ENCODE measurements at regions not wholly inside any gene's neighbourhood (a gene's known extent, or its start where the extent isn't known, plus 50 kb on each side); places are given as distances from the start of the nearest gene placed in this dataset.

DNA sequence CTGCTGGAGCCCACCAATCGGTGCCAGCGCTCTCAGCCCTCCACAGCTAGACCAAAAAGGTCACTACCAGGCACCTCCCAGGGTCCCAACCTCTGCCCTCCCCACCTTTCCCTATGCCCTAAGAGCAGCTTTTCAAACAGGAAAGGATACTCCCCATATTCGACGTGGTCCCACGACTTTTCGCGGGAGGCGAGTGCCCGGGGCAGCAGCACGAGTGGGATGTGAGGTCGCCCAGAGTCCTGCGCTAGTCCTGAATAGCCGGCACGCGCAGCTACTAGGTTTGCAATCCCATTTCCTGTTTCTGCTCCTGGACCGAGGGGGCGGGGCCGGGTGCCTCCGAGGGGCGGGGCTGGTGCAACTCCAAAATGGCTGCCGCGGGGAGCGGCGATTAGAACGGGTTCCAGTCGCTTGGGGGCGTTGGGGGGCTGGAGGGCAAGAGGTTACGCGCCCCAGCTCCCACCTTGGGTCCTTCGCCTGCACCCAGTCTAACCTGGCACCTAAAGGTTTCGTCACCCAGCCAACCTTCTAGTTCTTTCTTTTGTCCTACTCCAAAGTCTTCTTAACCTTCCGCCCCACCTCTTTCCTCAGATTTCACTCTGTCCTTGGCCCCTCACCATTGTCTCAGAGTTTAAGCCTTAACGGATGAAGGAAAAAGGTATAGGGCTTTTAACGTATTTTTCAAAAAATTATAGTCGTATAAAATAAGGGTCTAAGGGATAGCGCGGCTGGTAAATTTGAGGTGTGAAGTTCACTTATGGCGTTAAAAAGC, 85.0 kb upstream of the TENT5D start:
- H3K9me3 ChIP-seq: no peaks in the 10 kb centered on the region
- peak overlapping the region in 3 of 4 donors; percentile 25 to 45 (median 39) for H3K27ac ChIP-seq
- no peaks in the 10 kb centered on the region for H3K27me3 ChIP-seq
- no peaks in the 10 kb centered on the region for H3K36me3 ChIP-seq
- WGBS, 2 donors: 28 to 38% methylated on average over 38 of the region's 38 CpGs
- DNase-seq: peak; percentile 66
- intact Hi-C loops (cut with DNase I): no loop called here
- peak overlapping the region; percentile 18 to 48 (median 42) for H3K4me3 ChIP-seq
- peak in 3 of 4 donors; percentile 16 to 25 (median 19) for TF ChIP-seq POLR2AphosphoS5 (IDR thresholded peaks at IDR 0.05)
- TF ChIP-seq CTCF (IDR thresholded peaks at IDR 0.05): no peak
- no peaks in the 10 kb centered on the region for H3K4me1 ChIP-seq

GRCh38 chrX:80354966-80355465, 65.2 kb upstream of the TENT5D start:
- Histone ChIP-seq H3K36me3 (no peaks in the 10 kb centered on the region), H3K9me3 (no peaks in the 10 kb centered on the region), H3K4me3 (no peak overlapping the region), H3K4me1 (no peaks in the 10 kb centered on the region), H3K27ac (no peak overlapping the region), H3K27me3 (no peaks in the 10 kb centered on the region)
- WGBS, 2 donors: 73 to 76% methylated on average over 4 of the region's 4 CpGs
- TF ChIP-seq CTCF (IDR thresholded peaks at IDR 0.05): no peak
- no peak for TF ChIP-seq POLR2A (IDR thresholded peaks at IDR 0.05)
- no peak for TF ChIP-seq POLR2AphosphoS5 (IDR thresholded peaks at IDR 0.05)
- TF ChIP-seq EP300 (IDR thresholded peaks at IDR 0.05): no peak
- DNase-seq: no peak
- intact Hi-C loops (cut with DNase I): no loop called here

All from sigmoid colon (tissue), 6 donors.